Fibroblast of the aortic adventitia (primary cell): ENCODE measurements at regions not wholly inside any gene's neighbourhood (a gene's known extent, or its start where the extent isn't known, plus 50 kb on each side); places are given as distances from the start of the nearest gene placed in this dataset.

ENCODE experiments used
- DNase-seq: peaks from one replicate; pipeline ENCODE4 v3.0.0-alpha.2; 2010; ENCODE audit warnings: low read depth
- H3K4me3 ChIP-seq: 2 replicates; pipeline ENCODE4 v1.5.1; 2011; ENCODE audit warnings: low read depth, mild to moderate bottlenecking, control low read depth, low read length, moderate library complexity
- TF ChIP-seq, protein P1 (sequence below): IDR thresholded peaks from 2 replicates; pipeline ENCODE4 v1.5.1; 2011; ENCODE audit warnings: mild to moderate bottlenecking, low read length, control low read depth, inconsistent platforms; ENCODE audit not compliant: insufficient read depth

DNA sequence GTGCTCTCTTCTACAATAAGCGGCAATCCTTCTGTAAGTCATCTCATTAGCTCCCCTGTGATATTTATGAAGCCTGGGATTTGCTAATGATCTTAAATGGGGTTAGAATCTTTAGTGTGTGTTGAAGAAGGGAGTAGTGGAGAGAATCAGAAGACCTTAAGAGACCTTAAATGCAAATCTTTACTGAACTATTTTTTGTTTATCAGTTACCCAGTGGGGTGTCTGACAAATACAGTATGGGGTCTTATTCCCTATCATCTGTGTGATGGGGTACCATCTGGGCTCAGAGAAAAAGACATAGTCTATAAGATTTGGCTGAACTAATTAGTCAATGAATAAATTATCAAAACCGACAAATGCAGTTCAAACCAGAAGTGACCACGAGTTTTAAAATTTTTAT is 378.4 kb upstream of the SGCD start:
- no peak for DNase-seq
- TF ChIP-seq, protein P1, sequence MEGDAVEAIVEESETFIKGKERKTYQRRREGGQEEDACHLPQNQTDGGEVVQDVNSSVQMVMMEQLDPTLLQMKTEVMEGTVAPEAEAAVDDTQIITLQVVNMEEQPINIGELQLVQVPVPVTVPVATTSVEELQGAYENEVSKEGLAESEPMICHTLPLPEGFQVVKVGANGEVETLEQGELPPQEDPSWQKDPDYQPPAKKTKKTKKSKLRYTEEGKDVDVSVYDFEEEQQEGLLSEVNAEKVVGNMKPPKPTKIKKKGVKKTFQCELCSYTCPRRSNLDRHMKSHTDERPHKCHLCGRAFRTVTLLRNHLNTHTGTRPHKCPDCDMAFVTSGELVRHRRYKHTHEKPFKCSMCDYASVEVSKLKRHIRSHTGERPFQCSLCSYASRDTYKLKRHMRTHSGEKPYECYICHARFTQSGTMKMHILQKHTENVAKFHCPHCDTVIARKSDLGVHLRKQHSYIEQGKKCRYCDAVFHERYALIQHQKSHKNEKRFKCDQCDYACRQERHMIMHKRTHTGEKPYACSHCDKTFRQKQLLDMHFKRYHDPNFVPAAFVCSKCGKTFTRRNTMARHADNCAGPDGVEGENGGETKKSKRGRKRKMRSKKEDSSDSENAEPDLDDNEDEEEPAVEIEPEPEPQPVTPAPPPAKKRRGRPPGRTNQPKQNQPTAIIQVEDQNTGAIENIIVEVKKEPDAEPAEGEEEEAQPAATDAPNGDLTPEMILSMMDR: no peak
- H3K4me3 ChIP-seq: no peak overlapping the region

DNA sequence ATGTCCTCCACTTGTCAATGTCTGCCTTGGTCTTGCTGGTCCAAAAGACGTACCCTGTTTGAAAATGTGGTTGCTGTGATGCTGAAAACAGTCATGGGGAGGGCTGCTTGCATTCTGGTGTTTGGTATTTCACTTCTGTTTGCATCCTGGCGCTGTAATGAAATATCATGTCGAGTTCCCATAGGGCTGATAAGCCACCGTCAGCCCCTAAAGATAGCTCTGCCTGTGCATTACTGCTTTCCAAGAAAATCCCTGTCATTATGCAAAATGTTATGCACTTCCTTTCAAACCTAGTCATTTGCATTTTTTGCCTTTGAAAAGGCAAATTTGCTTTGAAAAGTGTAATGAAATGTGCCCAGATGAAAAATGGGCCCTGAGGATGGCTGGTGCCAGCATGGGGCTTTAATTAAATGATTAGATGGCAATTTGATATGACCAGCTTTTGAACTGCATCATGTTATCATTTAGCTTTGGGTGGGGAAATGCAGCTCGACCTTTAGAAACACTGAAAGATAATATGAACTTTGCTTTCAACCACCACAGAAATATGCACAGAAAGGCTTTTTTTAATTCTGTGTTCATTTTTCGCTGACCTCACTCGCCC is 374.4 kb upstream of the SGCD start:
- TF ChIP-seq, protein P1: no peak
- H3K4me3 ChIP-seq: no peak overlapping the region
- no peak for DNase-seq

DNA sequence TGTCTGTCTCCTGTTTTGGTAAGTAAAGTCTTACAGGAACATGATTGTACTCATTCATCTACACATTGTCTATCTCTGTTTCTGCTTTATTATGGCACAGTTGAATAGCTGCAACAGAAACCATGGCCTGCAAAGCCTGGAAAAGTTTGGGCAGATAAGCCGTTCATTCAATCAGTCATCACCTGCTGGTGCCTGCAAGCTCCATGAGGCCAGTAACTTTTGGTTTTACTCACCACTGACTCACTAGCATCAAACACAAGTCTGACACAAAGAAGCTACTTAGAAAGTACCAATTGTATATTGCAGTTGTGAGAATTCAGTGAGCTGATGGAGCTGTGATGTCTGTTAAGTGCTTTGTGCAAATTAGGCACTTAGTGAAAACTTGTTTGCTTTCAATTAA is 373.6 kb upstream of the SGCD start:
- TF ChIP-seq, protein P1: no peak
- DNase-seq: no peak

DNA sequence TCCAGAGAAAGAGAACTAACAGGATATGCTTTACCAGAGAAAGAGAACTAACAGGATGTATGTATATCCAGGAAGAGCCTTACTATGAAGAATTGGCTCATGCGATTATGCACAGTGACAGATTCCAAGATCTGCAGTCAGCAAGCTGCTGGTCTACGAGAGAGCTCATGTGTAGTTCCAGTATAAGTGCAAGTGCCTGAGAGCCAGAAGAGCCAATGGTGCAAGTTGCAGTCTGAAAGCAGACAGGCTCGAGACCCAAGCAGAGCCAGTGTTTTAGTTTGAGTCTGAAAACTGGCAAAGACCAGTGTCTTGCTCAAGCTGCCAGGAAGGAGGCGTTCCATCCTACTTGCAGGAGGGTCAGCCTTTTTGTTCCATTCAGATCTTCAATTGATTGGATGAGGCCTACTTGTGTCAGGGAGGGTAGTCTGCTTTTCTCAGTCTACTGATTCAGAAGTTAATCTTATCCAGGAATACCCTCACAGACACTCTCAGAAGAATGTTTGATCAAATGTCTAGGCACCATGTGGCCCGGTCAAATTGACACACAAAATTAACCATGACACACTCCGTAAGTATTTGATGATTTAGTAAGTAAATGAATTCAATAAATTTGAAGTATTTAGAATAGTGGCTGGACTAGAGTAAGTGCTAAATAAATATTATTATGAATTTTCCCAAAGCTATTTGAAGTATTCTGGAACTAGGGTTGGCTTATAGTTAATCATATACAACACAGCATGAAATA is 372.1 kb upstream of the SGCD start:
- TF ChIP-seq, protein P1: no peak
- no peak for DNase-seq
- H3K4me3 ChIP-seq: no peak overlapping the region

More for the DNA sequence above, 373.6 kb upstream of the SGCD start:
- no peak overlapping the region for H3K4me3 ChIP-seq

DNA sequence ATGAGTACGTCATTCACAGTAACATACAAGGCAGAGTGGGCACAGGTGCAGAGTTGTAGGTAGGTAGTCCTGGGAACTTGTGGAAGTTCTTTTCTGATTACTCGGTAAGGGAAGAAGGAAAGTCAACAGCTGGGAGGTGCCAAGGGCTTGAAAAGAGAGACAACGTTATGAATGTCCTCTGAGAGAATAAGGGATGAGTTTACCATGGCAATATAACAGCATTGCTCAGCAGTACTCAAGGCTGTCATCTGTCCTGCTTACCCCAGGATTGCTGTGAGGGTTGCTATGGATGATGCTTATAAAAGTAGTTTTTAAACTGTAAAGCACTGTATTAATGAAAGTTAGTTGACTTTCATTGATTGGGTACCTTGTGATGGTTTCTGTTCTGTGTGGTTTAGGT is 369.1 kb upstream of the SGCD start:
- no peak for DNase-seq
- H3K4me3 ChIP-seq: no peak overlapping the region
- TF ChIP-seq, protein P1: no peak

DNA sequence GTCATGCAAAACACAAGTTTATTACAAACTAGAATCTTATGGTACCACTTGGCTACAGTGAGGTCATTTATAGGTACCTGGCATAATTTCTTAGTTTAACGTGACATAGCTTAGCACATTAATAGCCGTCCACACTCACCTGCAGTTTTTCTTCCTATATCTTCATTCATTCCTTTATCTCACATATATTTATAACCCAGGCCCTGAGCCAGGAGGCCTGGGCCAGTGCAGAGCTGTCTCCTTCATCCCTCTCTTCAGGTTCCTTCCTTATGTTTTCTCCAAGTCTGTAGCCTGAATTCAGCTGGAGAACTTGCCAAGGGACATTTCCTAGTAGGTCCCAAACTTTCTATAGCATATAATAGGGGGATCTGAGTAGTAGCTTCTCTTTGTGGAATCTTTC is 367.9 kb upstream of the SGCD start:
- TF ChIP-seq, protein P1: no peak
- no peak overlapping the region for H3K4me3 ChIP-seq
- no peak for DNase-seq
